ENCODE measurements at regions not wholly inside any gene's neighbourhood (a gene's known extent, or its start where the extent isn't known, plus 50 kb on each side); places are given as distances from the start of the nearest gene placed in this dataset.

GRCh38 chr5:158086856-158087255, 227.9 kb upstream of the CLINT1 start:
- DNase-seq = no peak

- DNase-seq = no peak
These were observed 225.3 kb upstream of the CLINT1 start for GRCh38 chr5:158084292-158084691.

GRCh38 chr5:158082696-158083287, 223.8 kb upstream of the CLINT1 start:
- no peak for DNase-seq

- no peak for DNase-seq
These were observed 221.2 kb upstream of the CLINT1 start for GRCh38 chr5:158080112-158080511.

- DNase-seq = no peak
These were observed 220.2 kb upstream of the CLINT1 start for GRCh38 chr5:158079097-158079496.

- peak; percentile 57 to 71 for DNase-seq
These were observed 216.2 kb upstream of the CLINT1 start for GRCh38 chr5:158074992-158075769.

GRCh38 chr5:158074597-158074991, 215.6 kb upstream of the CLINT1 start:
- DNase-seq = no peak

GRCh38 chr5:158070859-158071258, 211.9 kb upstream of the CLINT1 start:
- DNase-seq = no peak

GRCh38 chr5:158069838-158070237, 210.9 kb upstream of the CLINT1 start:
- no peak for DNase-seq

- no peak for DNase-seq
These were observed 210.0 kb upstream of the CLINT1 start for GRCh38 chr5:158068964-158069363.

- DNase-seq = no peak
These were observed 207.1 kb upstream of the CLINT1 start for GRCh38 chr5:158066076-158066475.

GRCh38 chr5:158064334-158065123, 205.6 kb upstream of the CLINT1 start:
- DNase-seq = no peak

GRCh38 chr5:158063052-158063451, 204.1 kb upstream of the CLINT1 start:
- no peak for DNase-seq

- DNase-seq = no peak
These were observed 202.5 kb upstream of the CLINT1 start for GRCh38 chr5:158061451-158061850.

GRCh38 chr5:158060212-158060611, 201.3 kb upstream of the CLINT1 start:
- no peak for DNase-seq

- no peak for DNase-seq
These were observed 199.5 kb upstream of the CLINT1 start for GRCh38 chr5:158058208-158059120.

- DNase-seq = no peak
These were observed 197.3 kb upstream of the CLINT1 start for GRCh38 chr5:158056130-158056825.

GRCh38 chr5:158055111-158055501, 196.2 kb upstream of the CLINT1 start:
- no peak for DNase-seq

GRCh38 chr5:158054223-158055110, 195.5 kb upstream of the CLINT1 start:
- no peak for DNase-seq

- DNase-seq = no peak
These were observed 192.1 kb upstream of the CLINT1 start for GRCh38 chr5:158051036-158051435.

GRCh38 chr5:158050421-158050820, 191.5 kb upstream of the CLINT1 start:
- DNase-seq = no peak

Measured in Kasumi-1 (cell line).